ENCODE measurements at regions not wholly inside any gene's neighbourhood (a gene's known extent, or its start where the extent isn't known, plus 50 kb on each side); places are given as distances from the start of the nearest gene placed in this dataset.

DNA sequence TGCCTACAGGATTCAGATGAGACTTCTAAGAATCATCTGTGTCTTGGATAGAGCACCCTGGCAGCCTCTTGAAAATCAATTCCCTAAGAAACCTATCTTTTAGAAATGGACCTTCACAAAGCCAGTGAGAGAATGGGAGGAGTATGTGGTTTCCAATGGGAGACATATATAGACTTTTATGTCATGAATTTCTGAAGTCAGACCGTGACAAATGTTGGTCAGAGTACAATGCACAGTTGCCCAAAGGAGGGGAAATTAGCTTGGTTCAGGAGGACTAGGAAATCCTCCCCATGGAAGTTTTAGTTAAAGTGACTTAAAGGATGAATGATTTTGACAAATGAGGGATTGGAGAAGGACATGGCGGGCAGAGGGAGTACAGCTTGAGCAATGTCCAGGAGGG lies 194.4 kb downstream of the DAD1 start:
- Histone ChIP-seq H3K27ac (ENCODE audit: control insufficient read depth, insufficient read depth, low read length) (no peak overlapping the region), H3K4me3 (ENCODE audit: control insufficient read depth in 2 of 3, extremely low read depth in 1 of 3, insufficient read depth in 2 of 3, low read depth in 1 of 3, low read length in 3 of 3) (no peak overlapping the region), H3K9me3 (ENCODE audit: control insufficient read depth, low read depth, low read length) (no peaks in the 10 kb centered on the region), H2AFZ (ENCODE audit: control insufficient read depth, low read length) (no peak overlapping the region), H3K27me3 (ENCODE audit: control insufficient read depth, extremely low read depth, insufficient read depth, low read length) (no peaks in the 10 kb centered on the region), H4K20me1 (ENCODE audit: control insufficient read depth, extremely low read depth, insufficient read depth, low read length) (no peaks in the 10 kb centered on the region), H3K9ac (ENCODE audit: control insufficient read depth, extremely low read depth, insufficient read depth, low read length) (no peak overlapping the region), H3K4me2 (ENCODE audit: control insufficient read depth, extremely low read depth, insufficient read depth, low read depth, low read length) (no peak overlapping the region), H3K4me1 (ENCODE audit: control insufficient read depth, extremely low read depth, insufficient read depth, low read length) (peaks cover 22% of the 10 kb centered on the region), H3K9me1 (ENCODE audit: control insufficient read depth, extremely low read depth, insufficient read depth, low read length) (no peaks in the 10 kb centered on the region), H3K79me2 (ENCODE audit: control insufficient read depth, insufficient read depth, low read length) (no peaks in the 10 kb centered on the region), H3K36me3 (ENCODE audit: control insufficient read depth in 2 of 2, extremely low read depth in 1 of 2, insufficient read depth in 2 of 2, low read length in 2 of 2) (no peaks in the 10 kb centered on the region)
- dilution Hi-C loops (cut with MboI; ENCODE audit: extremely low pct_ligation_motif_present, low sequenced_read_pairs) = no loop called here
- DNase-seq (ENCODE audit: low read depth, low spot score) (no peak), FAIRE-seq (no peak)
- TF ChIP-seq EZH2 (IDR thresholded peaks at IDR 0.05; ENCODE audit: low read length) = no peak
- TF ChIP-seq, protein P1, sequence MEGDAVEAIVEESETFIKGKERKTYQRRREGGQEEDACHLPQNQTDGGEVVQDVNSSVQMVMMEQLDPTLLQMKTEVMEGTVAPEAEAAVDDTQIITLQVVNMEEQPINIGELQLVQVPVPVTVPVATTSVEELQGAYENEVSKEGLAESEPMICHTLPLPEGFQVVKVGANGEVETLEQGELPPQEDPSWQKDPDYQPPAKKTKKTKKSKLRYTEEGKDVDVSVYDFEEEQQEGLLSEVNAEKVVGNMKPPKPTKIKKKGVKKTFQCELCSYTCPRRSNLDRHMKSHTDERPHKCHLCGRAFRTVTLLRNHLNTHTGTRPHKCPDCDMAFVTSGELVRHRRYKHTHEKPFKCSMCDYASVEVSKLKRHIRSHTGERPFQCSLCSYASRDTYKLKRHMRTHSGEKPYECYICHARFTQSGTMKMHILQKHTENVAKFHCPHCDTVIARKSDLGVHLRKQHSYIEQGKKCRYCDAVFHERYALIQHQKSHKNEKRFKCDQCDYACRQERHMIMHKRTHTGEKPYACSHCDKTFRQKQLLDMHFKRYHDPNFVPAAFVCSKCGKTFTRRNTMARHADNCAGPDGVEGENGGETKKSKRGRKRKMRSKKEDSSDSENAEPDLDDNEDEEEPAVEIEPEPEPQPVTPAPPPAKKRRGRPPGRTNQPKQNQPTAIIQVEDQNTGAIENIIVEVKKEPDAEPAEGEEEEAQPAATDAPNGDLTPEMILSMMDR (optimal IDR thresholded peaks at IDR 0.05 in 1 of 3, IDR thresholded peaks at IDR 0.05 in 1 of 3, conservative IDR thresholded peaks at IDR 0.05 in 1 of 3; ENCODE audit: extremely low read depth in 1 of 3, insufficient read depth in 2 of 3, low read length in 3 of 3) = no peak

DNA sequence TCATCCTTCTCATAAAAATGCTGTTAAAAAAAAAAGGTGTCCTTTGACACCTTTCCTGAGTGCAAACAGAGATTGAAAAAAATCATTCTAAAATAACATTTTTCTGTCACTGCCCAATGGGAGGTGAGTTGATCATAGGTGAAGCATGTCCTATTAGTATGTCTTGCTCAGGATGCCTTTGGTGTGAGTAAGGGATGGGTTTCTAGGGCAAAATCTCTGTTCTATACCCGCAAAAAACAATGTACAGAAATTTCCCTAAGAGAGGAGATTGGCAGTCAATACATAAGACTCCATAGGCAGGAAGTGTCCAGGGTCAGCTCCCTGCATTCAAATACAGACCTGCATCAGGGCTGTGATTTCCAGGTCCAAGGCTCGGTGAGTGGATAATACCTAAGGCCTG lies 195.2 kb downstream of the DAD1 start:
- Histone ChIP-seq H3K4me2 (ENCODE audit: control insufficient read depth, extremely low read depth, insufficient read depth, low read depth, low read length) (no peak overlapping the region), H4K20me1 (ENCODE audit: control insufficient read depth, extremely low read depth, insufficient read depth, low read length) (no peaks in the 10 kb centered on the region), H3K27me3 (ENCODE audit: control insufficient read depth, extremely low read depth, insufficient read depth, low read length) (no peaks in the 10 kb centered on the region), H3K9ac (ENCODE audit: control insufficient read depth, extremely low read depth, insufficient read depth, low read length) (no peak overlapping the region), H3K9me1 (ENCODE audit: control insufficient read depth, extremely low read depth, insufficient read depth, low read length) (no peaks in the 10 kb centered on the region), H3K4me1 (ENCODE audit: control insufficient read depth, extremely low read depth, insufficient read depth, low read length) (peaks cover 22% of the 10 kb centered on the region), H3K79me2 (ENCODE audit: control insufficient read depth, insufficient read depth, low read length) (no peaks in the 10 kb centered on the region), H2AFZ (ENCODE audit: control insufficient read depth, low read length) (no peak overlapping the region), H3K36me3 (ENCODE audit: control insufficient read depth in 2 of 2, extremely low read depth in 1 of 2, insufficient read depth in 2 of 2, low read length in 2 of 2) (no peaks in the 10 kb centered on the region), H3K9me3 (ENCODE audit: control insufficient read depth, low read depth, low read length) (no peaks in the 10 kb centered on the region), H3K4me3 (ENCODE audit: control insufficient read depth in 2 of 3, extremely low read depth in 1 of 3, insufficient read depth in 2 of 3, low read depth in 1 of 3, low read length in 3 of 3) (no peak overlapping the region), H3K27ac (ENCODE audit: control insufficient read depth, insufficient read depth, low read length) (no peak overlapping the region)
- DNase-seq (ENCODE audit: low read depth, low spot score) = no peak
- TF ChIP-seq, protein P1 (optimal IDR thresholded peaks at IDR 0.05 in 1 of 3, IDR thresholded peaks at IDR 0.05 in 1 of 3, conservative IDR thresholded peaks at IDR 0.05 in 1 of 3; ENCODE audit: extremely low read depth in 1 of 3, insufficient read depth in 2 of 3, low read length in 3 of 3) = no peak
- no peak for TF ChIP-seq EZH2 (IDR thresholded peaks at IDR 0.05; ENCODE audit: low read length)
- dilution Hi-C loops (cut with MboI; ENCODE audit: extremely low pct_ligation_motif_present, low sequenced_read_pairs) = no loop called here
- no peak for FAIRE-seq
